Small intestine (tissue), 7 donors: ENCODE measurements at regions not wholly inside any gene's neighbourhood (a gene's known extent, or its start where the extent isn't known, plus 50 kb on each side); places are given as distances from the start of the nearest gene placed in this dataset.
A peak's percentile ranks its signal among the peaks of the same experiment; 100 is the strongest.

ENCODE experiments used
- DNase-seq, 2 donors: peaks; one replicate each; pipeline versions ENCODE4 v3.0.0 to v3.0.0-alpha.2; 2013
- FAIRE-seq: peaks from 2 replicates; lab custom pipeline; 2012; peaks lifted over from hg19 to GRCh38; lab: Jason Lieb, UNC
- H3K27ac ChIP-seq, 3 donors: one replicate each; pipeline ENCODE4 v1.5.1; 2013; ENCODE audit warnings: low read length in 2 of 3, mild to moderate bottlenecking in 2 of 3, control low read depth in 1 of 3, inconsistent platforms in 1 of 3, low read depth in 1 of 3, moderate library complexity in 1 of 3
- H3K27me3 ChIP-seq, 3 donors: one replicate each; pipeline ENCODE4 v1.6.1; 2013; ENCODE audit warnings: low read length in 3 of 3, inconsistent platforms in 1 of 3; ENCODE audit not compliant: control insufficient read depth in 3 of 3, insufficient read depth in 3 of 3
- H3K36me3 ChIP-seq, 3 donors: one replicate each; pipeline ENCODE4 v1.6.1; 2013; ENCODE audit warnings: low read length in 3 of 3, inconsistent platforms in 1 of 3, low read depth in 1 of 3, mild to moderate bottlenecking in 1 of 3, moderate library complexity in 1 of 3; ENCODE audit not compliant: control insufficient read depth in 3 of 3, insufficient read depth in 2 of 3
- H3K4me1 ChIP-seq, 3 donors: one replicate each; pipeline ENCODE4 v1.6.1; 2013; ENCODE audit warnings: low read length in 2 of 3, inconsistent platforms in 1 of 3, low read depth in 1 of 3, mild to moderate bottlenecking in 1 of 3, moderate library complexity in 1 of 3; ENCODE audit not compliant: control insufficient read depth in 3 of 3, insufficient read depth in 2 of 3
- H3K4me3 ChIP-seq, 3 donors: one replicate each; pipeline ENCODE4 v1.5.1; 2013; ENCODE audit warnings: low read length in 3 of 3, control low read depth in 1 of 3, inconsistent platforms in 1 of 3, low read depth in 1 of 3, mild to moderate bottlenecking in 1 of 3, moderate library complexity in 1 of 3
- H3K9me3 ChIP-seq, 2 donors: one replicate each; pipeline ENCODE4 v1.6.1; 2013; ENCODE audit warnings: low read depth in 1 of 2, low read length in 1 of 2; ENCODE audit not compliant: control insufficient read depth in 2 of 2, insufficient read depth in 1 of 2
- WGBS, 3 donors: extraction: QIAGEN DNeasy Blood & Tissue Kit; methylation state at CpG; one replicate each; pipeline ENCODE4 v1.1.7; 2013; 5-methylcytosine and 5-hydroxymethylcytosine counted together
- donor health status: healthy with polysubstance abuse.
- donor health status: control.
- donor health status: control.
- donor health status: Bipolar disorder and iron deficiency.
- donor health status: healthy.

GRCh38 chr16:73732681-73733080 is 563.9 kb upstream of the PSMD7 start:
- no peaks in the 10 kb centered on the region for H3K4me1 ChIP-seq
- WGBS, 3 donors: 88 to 90% (median 88%) methylated on average over 2 of the region's 2 CpGs
- H3K36me3 ChIP-seq: no peaks in the 10 kb centered on the region
- no peaks in the 10 kb centered on the region for H3K27me3 ChIP-seq
- H3K4me3 ChIP-seq: no peak overlapping the region
- H3K27ac ChIP-seq: no peak overlapping the region
- FAIRE-seq: no peak
- no peaks in the 10 kb centered on the region for H3K9me3 ChIP-seq
- DNase-seq: no peak

GRCh38 chr16:73732143-73732542 is 564.5 kb upstream of the PSMD7 start:
- H3K4me1 ChIP-seq: no peaks in the 10 kb centered on the region
- H3K9me3 ChIP-seq: no peaks in the 10 kb centered on the region
- WGBS, 3 donors: 77 to 85% (median 84%) methylated on average over 1 of the region's 1 CpG
- H3K36me3 ChIP-seq: no peaks in the 10 kb centered on the region
- DNase-seq (no peak), FAIRE-seq (no peak)
- H3K27me3 ChIP-seq: no peaks in the 10 kb centered on the region
- no peak overlapping the region for H3K4me3 ChIP-seq
- no peak overlapping the region for H3K27ac ChIP-seq

DNA sequence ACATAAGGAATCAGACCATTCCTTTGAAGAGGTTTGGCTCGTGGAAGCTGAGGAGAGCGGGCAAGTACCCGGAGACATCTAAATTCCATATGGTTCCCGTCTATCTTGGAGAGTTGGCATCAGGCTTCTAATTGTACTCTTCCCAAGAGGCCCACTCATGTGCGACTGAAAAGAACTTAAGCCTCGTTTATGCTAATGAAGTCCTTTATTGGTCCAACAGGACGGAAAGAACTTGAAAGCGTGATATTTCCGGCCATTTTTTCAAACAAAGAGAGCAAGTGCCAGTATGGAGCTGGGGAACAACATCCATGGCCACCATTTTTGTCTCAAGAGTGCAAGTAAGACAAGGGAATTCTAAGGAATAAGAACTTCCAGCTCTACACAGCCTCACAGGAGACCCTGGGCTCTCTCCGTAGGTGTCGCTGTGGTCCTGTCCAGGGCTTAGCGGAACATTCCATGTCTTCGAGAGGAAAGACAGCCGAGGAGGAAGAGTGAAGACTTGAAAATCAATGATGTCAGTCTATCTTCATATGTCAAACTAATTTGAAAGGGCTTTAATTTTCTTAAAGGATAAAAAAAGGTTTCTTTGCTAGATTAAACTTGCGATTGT is 566.0 kb upstream of the PSMD7 start:
- H3K4me3 ChIP-seq: no peak overlapping the region
- FAIRE-seq (no peak), DNase-seq (no peak)
- no peaks in the 10 kb centered on the region for H3K9me3 ChIP-seq
- H3K36me3 ChIP-seq: no peaks in the 10 kb centered on the region
- no peak overlapping the region for H3K27ac ChIP-seq
- H3K4me1 ChIP-seq: no peaks in the 10 kb centered on the region
- no peaks in the 10 kb centered on the region for H3K27me3 ChIP-seq
- 86 to 89% (median 87%) methylated on average over 15 of the region's 15 CpGs for WGBS, 3 donors

- WGBS, 3 donors: 78 to 83% (median 81%) methylated on average over 3 of the region's 3 CpGs
- DNase-seq (no peak), FAIRE-seq (no peak)
Observed at GRCh38 chr16:73725156-73725555, 571.5 kb upstream of the PSMD7 start.

GRCh38 chr16:73724503-73724902 is 572.1 kb upstream of the PSMD7 start:
- H3K9me3 ChIP-seq: no peaks in the 10 kb centered on the region
- H3K4me3 ChIP-seq: no peak overlapping the region
- H3K27me3 ChIP-seq: no peaks in the 10 kb centered on the region
- FAIRE-seq (no peak), DNase-seq (no peak)
- H3K27ac ChIP-seq: no peak overlapping the region
- H3K4me1 ChIP-seq: no peaks in the 10 kb centered on the region
- 33 to 46% (median 44%) methylated on average over 2 of the region's 2 CpGs for WGBS, 3 donors
- H3K36me3 ChIP-seq: no peaks in the 10 kb centered on the region

More at GRCh38 chr16:73725156-73725555, 571.5 kb upstream of the PSMD7 start:
- no peaks in the 10 kb centered on the region for H3K27me3 ChIP-seq
- H3K27ac ChIP-seq: no peak overlapping the region
- no peak overlapping the region for H3K4me3 ChIP-seq
- H3K4me1 ChIP-seq: no peaks in the 10 kb centered on the region
- no peaks in the 10 kb centered on the region for H3K36me3 ChIP-seq
- no peaks in the 10 kb centered on the region for H3K9me3 ChIP-seq

- no peaks in the 10 kb centered on the region for H3K36me3 ChIP-seq
- H3K9me3 ChIP-seq: no peaks in the 10 kb centered on the region
- WGBS, 3 donors: 76 to 82% (median 77%) methylated on average over 11 of the region's 11 CpGs
- H3K4me1 ChIP-seq: no peaks in the 10 kb centered on the region
- no peak for DNase-seq
- no peak overlapping the region for H3K27ac ChIP-seq
- no peak overlapping the region for H3K4me3 ChIP-seq
- no peak for FAIRE-seq
- H3K27me3 ChIP-seq: no peaks in the 10 kb centered on the region
Observed at GRCh38 chr16:73717266-73717974, 579.2 kb upstream of the PSMD7 start.

- FAIRE-seq: no peak
- Histone ChIP-seq H3K36me3 (no peaks in the 10 kb centered on the region), H3K27me3 (no peaks in the 10 kb centered on the region), H3K9me3 (no peaks in the 10 kb centered on the region), H3K4me3 (no peak overlapping the region), H3K4me1 (no peaks in the 10 kb centered on the region), H3K27ac (no peak overlapping the region)
- 85 to 88% (median 87%) methylated on average over 8 of the region's 8 CpGs for WGBS, 3 donors
- no peak for DNase-seq
Observed at GRCh38 chr16:73714976-73715375, 581.6 kb upstream of the PSMD7 start.

DNA sequence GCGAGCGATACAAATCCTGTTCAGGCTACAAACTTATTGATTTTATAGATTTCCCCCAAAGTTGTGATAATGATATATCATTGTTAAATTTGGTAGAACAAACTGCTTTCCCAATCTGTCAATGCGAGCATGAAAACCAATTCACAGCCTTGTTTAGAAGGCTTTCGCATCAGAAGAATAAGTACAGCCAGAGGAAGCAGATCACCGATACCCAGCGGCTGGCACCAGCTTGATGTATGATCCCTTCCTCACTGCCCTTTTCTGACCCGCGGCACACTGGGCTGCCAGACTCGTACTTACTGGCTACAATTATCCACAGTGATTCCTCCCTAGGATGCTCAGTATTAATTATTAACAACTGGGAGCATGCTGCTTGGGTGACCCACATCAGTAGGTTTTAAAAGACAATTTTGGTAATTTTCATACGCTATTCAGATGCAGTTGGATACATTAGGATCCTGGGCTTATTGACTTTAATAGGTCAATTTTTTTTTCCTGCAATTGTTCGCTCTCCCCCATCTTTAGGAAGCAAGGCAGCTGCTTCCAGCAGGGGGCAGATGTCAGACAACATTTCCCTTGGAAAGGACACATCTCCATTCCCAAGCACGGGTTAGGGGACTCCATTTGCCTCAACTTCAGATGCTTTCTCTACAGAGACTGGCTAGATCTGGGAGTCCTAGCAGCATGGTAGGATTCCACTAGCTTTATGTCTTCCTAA is 582.7 kb upstream of the PSMD7 start:
- peak; percentile 25 to 51 for DNase-seq
- no peak for FAIRE-seq
- Histone ChIP-seq H3K36me3 (no peaks in the 10 kb centered on the region), H3K4me3 (no peak overlapping the region), H3K4me1 (no peaks in the 10 kb centered on the region), H3K27ac (no peak overlapping the region), H3K9me3 (no peaks in the 10 kb centered on the region), H3K27me3 (no peaks in the 10 kb centered on the region)
- 73 to 76% (median 76%) methylated on average over 12 of the region's 12 CpGs for WGBS, 3 donors
